PC-9 (cell line): ENCODE measurements at regions not wholly inside any gene's neighbourhood (a gene's known extent, or its start where the extent isn't known, plus 50 kb on each side); places are given as distances from the start of the nearest gene placed in this dataset.

Experiments used
- EZH2 ChIP-seq: fragments of 200-600 bp; sonication (generic); IDR thresholded peaks from 2 replicates; pipeline ENCODE4 v1.8.0; 2017; ENCODE audit warnings: antibody characterized with exemption, low read depth
- TF ChIP-seq, protein P1 (sequence below): fragments of 200-600 bp; sonication (generic); conservative IDR thresholded peaks from 2 replicates; pipeline ENCODE4 v1.6.1; 2017; ENCODE audit warnings: mixed run types, antibody characterized with exemption, mild to moderate bottlenecking, moderate library complexity

DNA sequence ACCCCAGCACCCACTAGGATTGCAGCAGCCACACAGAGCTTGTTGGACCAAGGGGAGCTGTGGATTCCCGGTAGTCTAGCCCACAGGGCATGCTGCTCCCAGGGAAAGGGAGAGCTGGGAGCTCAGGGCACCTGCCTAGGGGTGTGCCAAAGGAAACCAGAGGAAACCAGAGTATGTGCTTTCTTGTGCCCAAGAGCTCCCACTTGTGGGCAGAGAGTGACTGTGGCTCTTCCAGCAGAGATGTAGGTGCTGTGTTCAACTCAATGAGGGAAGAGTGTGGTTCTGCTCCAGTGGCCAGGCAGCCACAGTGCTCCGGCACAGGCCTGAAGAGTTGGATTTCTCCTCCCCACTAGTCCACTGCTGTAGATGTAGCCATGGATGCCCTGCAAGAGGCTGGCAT is 1050.0 kb upstream of the INTU start:
- TF ChIP-seq, protein P1, sequence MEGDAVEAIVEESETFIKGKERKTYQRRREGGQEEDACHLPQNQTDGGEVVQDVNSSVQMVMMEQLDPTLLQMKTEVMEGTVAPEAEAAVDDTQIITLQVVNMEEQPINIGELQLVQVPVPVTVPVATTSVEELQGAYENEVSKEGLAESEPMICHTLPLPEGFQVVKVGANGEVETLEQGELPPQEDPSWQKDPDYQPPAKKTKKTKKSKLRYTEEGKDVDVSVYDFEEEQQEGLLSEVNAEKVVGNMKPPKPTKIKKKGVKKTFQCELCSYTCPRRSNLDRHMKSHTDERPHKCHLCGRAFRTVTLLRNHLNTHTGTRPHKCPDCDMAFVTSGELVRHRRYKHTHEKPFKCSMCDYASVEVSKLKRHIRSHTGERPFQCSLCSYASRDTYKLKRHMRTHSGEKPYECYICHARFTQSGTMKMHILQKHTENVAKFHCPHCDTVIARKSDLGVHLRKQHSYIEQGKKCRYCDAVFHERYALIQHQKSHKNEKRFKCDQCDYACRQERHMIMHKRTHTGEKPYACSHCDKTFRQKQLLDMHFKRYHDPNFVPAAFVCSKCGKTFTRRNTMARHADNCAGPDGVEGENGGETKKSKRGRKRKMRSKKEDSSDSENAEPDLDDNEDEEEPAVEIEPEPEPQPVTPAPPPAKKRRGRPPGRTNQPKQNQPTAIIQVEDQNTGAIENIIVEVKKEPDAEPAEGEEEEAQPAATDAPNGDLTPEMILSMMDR = no peak
- no peak for TF ChIP-seq EZH2
